Lower lobe of right lung (tissue), 2 donors: ENCODE measurements at regions not wholly inside any gene's neighbourhood (a gene's known extent, or its start where the extent isn't known, plus 50 kb on each side); places are given as distances from the start of the nearest gene placed in this dataset.

Experiments used
- ATAC-seq, 2 donors: fragments of 200-7000 bp; cut with Tn5 transposase; one replicate each; pipeline ENCODE4 v1.9.1; 2020 to 2022; ENCODE audit warnings: mild to moderate bottlenecking in 2 of 2, moderate library complexity in 2 of 2
- DNase-seq: peaks from one replicate; pipeline ENCODE4 v3.0.0-alpha.2; 2020
- H3K27ac ChIP-seq: fragments of 200-600 bp; one replicate; pipeline ENCODE4 v1.8.0; 2022
- H3K27me3 ChIP-seq: fragments of 200-600 bp; one replicate; pipeline ENCODE4 v1.8.0; 2022; ENCODE audit warnings: low read depth
- H3K36me3 ChIP-seq: fragments of 200-600 bp; one replicate; pipeline ENCODE4 v1.8.0; 2022; ENCODE audit warnings: mild to moderate bottlenecking
- H3K4me1 ChIP-seq: fragments of 200-600 bp; one replicate; pipeline ENCODE4 v1.8.0; 2022
- H3K4me3 ChIP-seq: fragments of 200-600 bp; one replicate; pipeline ENCODE4 v1.8.0; 2022; ENCODE audit warnings: mild to moderate bottlenecking
- H3K9me3 ChIP-seq: fragments of 200-600 bp; one replicate; pipeline ENCODE4 v1.8.0; 2022
- intact Hi-C: fragments of 100-400 bp; cut with DNase I; formaldehyde crosslinking; loops from one replicate; pipeline ENCODE4 v1.11.0; 2022
- TF ChIP-seq, protein P1 (sequence below): fragments of 200-600 bp; IDR thresholded peaks from one replicate; pipeline ENCODE4 v1.8.0; 2022; ENCODE audit warnings: antibody characterized with exemption, mild to moderate bottlenecking
- donor health status: DM: no; HTN: yes; CAD: no; lungs with severe emphysema.

DNA sequence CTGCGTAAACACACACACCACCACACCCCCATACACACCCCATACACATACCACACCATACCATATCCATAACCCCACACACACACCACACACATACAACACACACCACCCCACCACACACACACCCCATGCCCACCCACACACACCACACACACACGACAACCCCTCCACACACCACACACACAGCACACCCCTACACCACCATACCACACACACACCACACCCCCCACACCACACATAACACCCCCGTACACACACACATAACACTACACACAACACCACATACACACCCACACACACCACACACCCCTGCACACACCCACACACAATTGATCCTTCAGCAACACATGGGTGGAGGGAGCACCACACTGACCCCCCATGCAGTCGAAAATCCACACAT is 50.3 kb upstream of the BMS1 start:
- H3K36me3 ChIP-seq: no peaks in the 10 kb centered on the region
- TF ChIP-seq, protein P1, sequence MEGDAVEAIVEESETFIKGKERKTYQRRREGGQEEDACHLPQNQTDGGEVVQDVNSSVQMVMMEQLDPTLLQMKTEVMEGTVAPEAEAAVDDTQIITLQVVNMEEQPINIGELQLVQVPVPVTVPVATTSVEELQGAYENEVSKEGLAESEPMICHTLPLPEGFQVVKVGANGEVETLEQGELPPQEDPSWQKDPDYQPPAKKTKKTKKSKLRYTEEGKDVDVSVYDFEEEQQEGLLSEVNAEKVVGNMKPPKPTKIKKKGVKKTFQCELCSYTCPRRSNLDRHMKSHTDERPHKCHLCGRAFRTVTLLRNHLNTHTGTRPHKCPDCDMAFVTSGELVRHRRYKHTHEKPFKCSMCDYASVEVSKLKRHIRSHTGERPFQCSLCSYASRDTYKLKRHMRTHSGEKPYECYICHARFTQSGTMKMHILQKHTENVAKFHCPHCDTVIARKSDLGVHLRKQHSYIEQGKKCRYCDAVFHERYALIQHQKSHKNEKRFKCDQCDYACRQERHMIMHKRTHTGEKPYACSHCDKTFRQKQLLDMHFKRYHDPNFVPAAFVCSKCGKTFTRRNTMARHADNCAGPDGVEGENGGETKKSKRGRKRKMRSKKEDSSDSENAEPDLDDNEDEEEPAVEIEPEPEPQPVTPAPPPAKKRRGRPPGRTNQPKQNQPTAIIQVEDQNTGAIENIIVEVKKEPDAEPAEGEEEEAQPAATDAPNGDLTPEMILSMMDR: no peak
- H3K9me3 ChIP-seq: no peaks in the 10 kb centered on the region
- H3K4me1 ChIP-seq: no peaks in the 10 kb centered on the region
- no peak for DNase-seq
- peaks cover 4% of the 10 kb centered on the region for H3K27me3 ChIP-seq
- intact Hi-C loops: no loop called here
- H3K4me3 ChIP-seq: no peak overlapping the region
- peak in 1 of 2 donors; percentile 37 for ATAC-seq
- no peak overlapping the region for H3K27ac ChIP-seq
